ENCODE measurements at regions not wholly inside any gene's neighbourhood (a gene's known extent, or its start where the extent isn't known, plus 50 kb on each side); places are given as distances from the start of the nearest gene placed in this dataset.
"Not testable (repeated sequence)": the region's sequence is repeated elsewhere in the genome, so short reads cannot be mapped to it uniquely, and the experiment has no call there.

- Mint-ChIP-seq H3K36me3 (ENCODE audit: insufficient read depth, unreplicated experiment) (no peaks in the 10 kb centered on the region), H3K9me3 (ENCODE audit: low read depth, unreplicated experiment) (no peaks in the 10 kb centered on the region), H3K27me3 (ENCODE audit: unreplicated experiment) (no peaks in the 10 kb centered on the region), H3K27ac (ENCODE audit: unreplicated experiment) (no peak overlapping the region), H3K4me3 (ENCODE audit: low read depth, unreplicated experiment) (no peak overlapping the region), H3K4me1 (ENCODE audit: low read depth, unreplicated experiment) (no peaks in the 10 kb centered on the region)
- CTCF ChIA-PET: interaction anchor here (0.6 kb wide), 1 partner anchor 1136 kb away, joined by 4 read pairs; no protein-coding TSS in a partner anchor
- intact Hi-C loops (cut with micrococcal nuclease; ENCODE audit: unreplicated experiment): no loop called here
- TF ChIP-seq CTCF (IDR thresholded peaks at IDR 0.05; ENCODE audit: unreplicated experiment): no peak
- DNase-seq: no peak
- BruUV-seq (replicated peaks): no TSS peak
Observed at GRCh38 chr6:119760046-119760445, 410.5 kb upstream of the MAN1A1 start.

- Mint-ChIP-seq H3K36me3 (ENCODE audit: insufficient read depth, unreplicated experiment) (no peaks in the 10 kb centered on the region), H3K4me1 (ENCODE audit: low read depth, unreplicated experiment) (no peaks in the 10 kb centered on the region), H3K9me3 (ENCODE audit: low read depth, unreplicated experiment) (no peaks in the 10 kb centered on the region), H3K27me3 (ENCODE audit: unreplicated experiment) (no peaks in the 10 kb centered on the region), H3K27ac (ENCODE audit: unreplicated experiment) (no peak overlapping the region), H3K4me3 (ENCODE audit: low read depth, unreplicated experiment) (no peak overlapping the region)
- intact Hi-C loops (cut with micrococcal nuclease; ENCODE audit: unreplicated experiment): no loop called here
- BruUV-seq (replicated peaks): no TSS peak
- TF ChIP-seq CTCF (IDR thresholded peaks at IDR 0.05; ENCODE audit: unreplicated experiment): no peak
- DNase-seq: no peak
- CTCF ChIA-PET: no interaction called here
Observed at GRCh38 chr6:119758385-119758784, 408.8 kb upstream of the MAN1A1 start.

- intact Hi-C loops (cut with micrococcal nuclease; ENCODE audit: unreplicated experiment): no loop called here
- Mint-ChIP-seq H3K4me1 (ENCODE audit: low read depth, unreplicated experiment) (no peaks in the 10 kb centered on the region), H3K36me3 (ENCODE audit: insufficient read depth, unreplicated experiment) (no peaks in the 10 kb centered on the region), H3K4me3 (ENCODE audit: low read depth, unreplicated experiment) (no peak overlapping the region), H3K27me3 (ENCODE audit: unreplicated experiment) (no peaks in the 10 kb centered on the region), H3K27ac (ENCODE audit: unreplicated experiment) (no peak overlapping the region), H3K9me3 (ENCODE audit: low read depth, unreplicated experiment) (peaks cover 3% of the 10 kb centered on the region)
- CTCF ChIA-PET: no interaction called here
- BruUV-seq (replicated peaks): no TSS peak
- no peak for DNase-seq
- no peak for TF ChIP-seq CTCF (IDR thresholded peaks at IDR 0.05; ENCODE audit: unreplicated experiment)
Observed at GRCh38 chr6:119757467-119757866, 407.9 kb upstream of the MAN1A1 start.

GRCh38 chr6:119749335-119749734, 399.8 kb upstream of the MAN1A1 start:
- intact Hi-C loops (cut with micrococcal nuclease; ENCODE audit: unreplicated experiment): no loop called here

GRCh38 chr6:119748535-119748934, 399.0 kb upstream of the MAN1A1 start:
- DNase-seq; H3K4me1 Mint-ChIP-seq (ENCODE audit: low read depth, unreplicated experiment); intact Hi-C loops (cut with micrococcal nuclease; ENCODE audit: unreplicated experiment); CTCF ChIA-PET; H3K27ac Mint-ChIP-seq (ENCODE audit: unreplicated experiment); H3K9me3 Mint-ChIP-seq (ENCODE audit: low read depth, unreplicated experiment); H3K36me3 Mint-ChIP-seq (ENCODE audit: insufficient read depth, unreplicated experiment); H3K4me3 Mint-ChIP-seq (ENCODE audit: low read depth, unreplicated experiment); H3K27me3 Mint-ChIP-seq (ENCODE audit: unreplicated experiment); BruUV-seq (replicated peaks): not testable (repeated sequence)

More at GRCh38 chr6:119749335-119749734, 399.8 kb upstream of the MAN1A1 start:
- no TSS peak for BruUV-seq (replicated peaks)
- Mint-ChIP-seq H3K9me3 (ENCODE audit: low read depth, unreplicated experiment) (peaks cover 7% of the 10 kb centered on the region), H3K27ac (ENCODE audit: unreplicated experiment) (no peak overlapping the region), H3K27me3 (ENCODE audit: unreplicated experiment) (no peaks in the 10 kb centered on the region), H3K36me3 (ENCODE audit: insufficient read depth, unreplicated experiment) (no peaks in the 10 kb centered on the region), H3K4me3 (ENCODE audit: low read depth, unreplicated experiment) (no peak overlapping the region), H3K4me1 (ENCODE audit: low read depth, unreplicated experiment) (no peaks in the 10 kb centered on the region)
- no peak for TF ChIP-seq CTCF (IDR thresholded peaks at IDR 0.05; ENCODE audit: unreplicated experiment)
- CTCF ChIA-PET: no interaction called here
- no peak for DNase-seq

Measured in Calu3 (cell line).